Fibroblast of the conjunctiva (primary cell): ENCODE measurements at regions not wholly inside any gene's neighbourhood (a gene's known extent, or its start where the extent isn't known, plus 50 kb on each side); places are given as distances from the start of the nearest gene placed in this dataset.

ENCODE experiments used
- DNase-seq: peaks from one replicate; pipeline ENCODE4 v3.0.0-alpha.2; 2010; ENCODE audit warnings: low read depth

DNA sequence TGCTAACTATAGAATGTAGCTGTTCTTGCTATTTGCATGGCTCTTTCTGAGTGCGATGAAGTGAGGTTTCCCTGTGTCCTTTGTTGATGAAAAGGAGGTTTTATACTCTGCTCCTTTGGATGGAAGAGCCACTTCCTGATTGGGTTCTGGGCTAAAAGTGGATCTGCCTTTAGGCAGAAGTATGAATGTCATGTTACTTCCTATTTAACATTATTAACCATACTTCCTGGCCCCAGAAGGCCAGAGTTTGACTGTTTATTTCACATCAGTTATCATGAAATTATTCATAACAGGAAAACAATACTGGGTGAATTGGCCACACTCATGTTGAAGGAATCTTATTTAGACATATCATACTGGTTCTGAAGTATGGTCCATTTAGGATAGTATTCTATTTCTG is 386.2 kb downstream of the PCDH7 start:
- DNase-seq: no peak

DNA sequence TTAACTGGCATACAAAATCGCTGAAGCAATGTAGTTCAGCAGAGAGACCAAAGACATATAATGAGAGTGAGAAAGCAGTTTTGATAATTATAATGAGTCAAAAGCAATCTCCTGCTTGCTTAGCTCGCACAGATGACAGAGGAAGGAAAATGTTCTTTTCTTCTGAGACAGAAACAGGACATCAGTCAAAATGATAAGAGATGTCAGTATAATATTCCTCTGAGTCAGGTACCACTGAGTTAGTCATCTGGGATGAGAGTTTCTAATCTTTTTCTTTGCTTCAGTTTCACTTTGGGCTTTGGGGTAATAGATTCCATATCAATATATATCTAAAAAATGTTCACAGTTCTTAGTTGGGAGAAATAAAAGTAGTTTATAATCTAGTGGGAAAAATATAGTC is 387.2 kb downstream of the PCDH7 start:
- DNase-seq: no peak

DNA sequence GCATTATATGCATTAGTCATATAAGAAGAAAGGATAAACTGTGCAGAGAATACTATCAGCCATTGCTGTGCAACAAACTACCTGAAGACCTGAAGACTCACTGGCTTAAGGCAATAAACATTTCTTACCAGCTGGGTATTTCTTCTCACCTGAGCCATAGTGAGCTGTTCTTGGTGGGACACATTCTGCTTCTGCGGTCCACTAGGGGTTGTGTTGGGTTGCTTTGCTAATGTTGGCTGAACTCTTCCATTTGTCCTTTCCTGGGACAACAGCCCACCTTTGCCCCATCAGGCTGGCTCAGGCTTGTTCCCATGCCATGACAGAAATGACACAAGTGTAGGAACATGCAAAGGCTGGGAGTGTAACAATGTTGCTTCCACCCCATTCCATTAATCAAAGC is 388.6 kb downstream of the PCDH7 start:
- DNase-seq: no peak

DNA sequence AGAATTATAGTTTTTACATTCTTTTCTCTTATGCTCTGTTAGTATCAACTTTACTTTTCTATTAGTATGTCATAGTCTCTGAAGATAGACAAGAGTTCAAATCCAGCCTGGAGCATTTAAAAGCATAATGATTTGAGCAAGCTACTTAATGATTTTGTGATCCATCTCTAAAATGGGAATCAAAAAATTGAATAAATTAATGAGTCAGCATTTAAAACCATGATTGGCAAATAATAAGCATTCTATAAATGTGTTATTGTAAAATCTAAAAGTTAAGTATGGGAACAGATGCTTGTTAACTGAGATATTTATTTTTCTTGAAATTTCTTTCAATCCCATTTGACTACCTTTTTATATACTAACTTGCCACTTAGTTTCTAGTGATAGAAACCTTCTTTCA is 391.6 kb downstream of the PCDH7 start:
- DNase-seq: no peak

DNA sequence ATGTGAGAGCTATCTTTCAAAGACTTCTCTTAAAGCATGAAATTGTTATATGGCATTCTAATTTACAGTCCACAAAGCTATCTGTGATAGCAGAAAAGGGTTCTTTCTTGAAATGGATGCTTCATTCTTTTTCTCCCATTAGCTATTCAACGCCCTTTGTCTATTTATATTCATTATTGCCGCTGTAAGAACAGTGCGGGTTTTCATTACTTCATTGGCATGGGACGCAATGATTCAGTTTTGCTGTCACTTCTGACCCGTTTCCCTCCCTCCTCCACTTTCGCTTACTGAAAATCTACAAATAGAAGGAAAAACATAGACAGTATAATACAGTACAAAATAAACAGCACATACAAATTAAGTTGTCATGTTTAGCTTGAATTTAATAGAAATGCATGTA is 394.6 kb downstream of the PCDH7 start:
- no peak for DNase-seq

DNA sequence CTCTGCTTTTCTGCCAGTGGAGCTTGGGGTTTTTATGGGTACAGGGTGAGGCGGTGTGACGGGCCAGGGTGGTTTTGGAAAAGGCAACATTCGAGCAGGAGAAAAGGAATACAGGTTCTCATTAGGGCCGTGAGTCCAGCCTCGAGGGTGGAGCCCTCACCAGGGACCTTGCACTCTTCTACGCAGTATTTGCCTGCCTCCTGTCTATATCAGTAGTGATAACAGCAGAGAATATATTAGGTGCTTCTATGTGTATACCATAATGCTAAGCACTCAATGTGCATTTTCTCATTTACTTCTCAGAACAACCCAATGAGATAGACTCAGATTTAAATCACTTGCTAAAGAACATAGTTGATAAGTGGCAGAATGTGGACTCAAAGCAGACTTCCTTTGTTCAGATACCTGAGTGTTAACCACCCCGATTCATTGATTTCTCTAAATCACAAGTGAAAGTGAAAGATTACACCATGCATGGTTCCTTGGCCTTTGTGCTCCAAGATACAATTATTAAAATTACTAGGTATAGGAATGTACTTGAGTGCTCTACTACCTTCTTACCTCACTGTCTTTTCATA is 403.9 kb downstream of the PCDH7 start:
- no peak for DNase-seq

DNA sequence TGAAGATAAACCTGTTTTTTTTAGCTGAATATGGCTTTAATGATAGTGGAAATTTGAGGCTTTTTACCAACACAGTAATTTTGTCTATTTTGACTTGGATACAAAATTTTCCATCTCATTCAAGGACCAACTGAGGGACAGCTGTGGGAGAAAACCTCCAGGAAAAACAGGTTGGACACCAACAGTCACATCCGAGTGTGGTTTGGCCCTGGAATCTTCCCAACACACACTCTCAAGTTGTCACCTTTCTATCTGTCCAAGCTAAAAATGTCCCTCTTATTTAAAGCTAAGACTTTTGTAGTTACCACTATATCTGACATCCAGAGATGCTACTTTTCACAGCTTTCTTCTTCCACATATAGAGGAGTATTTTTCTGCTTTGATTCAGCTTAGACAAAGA is 404.9 kb downstream of the PCDH7 start:
- DNase-seq: no peak

DNA sequence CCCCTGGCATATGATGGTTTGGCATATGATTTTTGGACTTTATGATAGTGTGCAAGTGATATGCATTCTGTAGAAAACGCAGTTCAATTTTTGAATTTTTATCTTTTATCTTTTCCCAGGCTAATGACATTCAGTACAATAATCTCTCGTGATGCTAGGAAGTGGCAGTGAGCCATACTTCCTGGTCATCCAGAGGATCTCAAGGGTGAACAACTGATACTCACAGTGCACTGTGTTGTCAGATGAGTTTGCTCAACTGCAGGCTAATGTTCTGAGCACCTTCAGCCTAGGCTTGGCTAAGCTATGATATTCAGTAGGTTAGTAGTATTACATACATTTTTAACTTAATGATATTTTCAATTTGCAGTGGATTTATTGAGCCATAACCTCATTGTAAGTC is 405.3 kb downstream of the PCDH7 start:
- no peak for DNase-seq

DNA sequence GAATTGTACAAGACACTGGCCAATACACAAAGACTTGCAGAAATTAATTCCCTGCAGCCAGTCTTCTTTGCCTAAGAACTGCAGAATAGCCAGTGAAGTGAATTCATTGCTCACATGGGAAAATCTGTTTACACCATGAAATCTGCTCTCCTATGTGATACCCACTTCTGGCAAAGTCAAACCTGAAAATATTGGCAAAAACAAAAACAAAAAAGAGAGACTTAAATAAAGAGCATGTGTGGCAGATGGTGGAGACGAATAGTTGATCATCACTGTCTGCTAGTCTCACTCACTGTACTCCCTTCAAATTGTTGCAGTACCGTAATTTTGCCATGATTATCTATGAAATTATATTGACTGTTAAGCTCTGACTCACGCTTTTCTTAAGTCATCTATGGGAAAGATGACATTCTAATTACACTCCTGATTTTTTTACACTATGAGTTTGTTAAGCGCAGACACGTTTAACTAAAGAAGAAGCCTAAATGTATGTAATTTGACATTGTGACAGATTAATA is 406.8 kb downstream of the PCDH7 start:
- DNase-seq: no peak

DNA sequence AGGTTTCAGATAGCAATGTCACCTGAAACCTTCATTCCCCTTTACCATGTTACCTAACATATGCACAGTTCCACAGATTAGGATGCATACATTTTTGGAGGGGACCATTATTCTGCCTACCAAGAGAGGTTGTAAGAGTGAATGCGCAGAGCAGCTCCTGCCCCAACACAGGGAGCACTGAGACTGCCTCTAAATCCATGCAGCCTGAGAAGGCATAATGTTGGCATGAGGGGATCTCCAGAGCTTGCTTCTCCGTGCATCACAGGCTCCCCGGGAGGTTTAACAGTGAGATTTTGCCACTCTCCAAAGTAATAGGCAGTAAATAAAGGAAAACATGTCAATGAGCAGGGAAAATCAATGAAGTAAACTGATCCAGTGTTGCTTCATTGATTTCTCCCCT is 410.8 kb downstream of the PCDH7 start:
- no peak for DNase-seq

DNA sequence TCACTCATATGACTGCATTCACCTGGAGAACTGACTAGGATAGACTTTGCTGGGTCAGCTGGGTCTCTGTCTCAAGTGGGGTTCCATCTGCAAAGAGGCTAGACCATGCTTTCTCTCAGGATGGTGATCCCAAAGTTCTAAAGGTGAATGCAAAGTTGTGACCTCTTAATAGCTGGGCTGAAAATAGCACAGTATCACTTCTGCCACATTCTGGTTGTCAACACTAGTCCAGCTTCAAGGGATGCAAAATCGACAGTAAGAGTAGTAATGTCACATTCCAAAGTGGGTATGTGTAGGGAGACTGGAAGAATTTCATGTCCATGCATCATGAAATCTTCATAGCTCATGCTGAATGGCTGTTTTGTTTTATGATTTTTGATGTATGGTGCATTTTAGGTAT is 414.6 kb downstream of the PCDH7 start:
- no peak for DNase-seq

DNA sequence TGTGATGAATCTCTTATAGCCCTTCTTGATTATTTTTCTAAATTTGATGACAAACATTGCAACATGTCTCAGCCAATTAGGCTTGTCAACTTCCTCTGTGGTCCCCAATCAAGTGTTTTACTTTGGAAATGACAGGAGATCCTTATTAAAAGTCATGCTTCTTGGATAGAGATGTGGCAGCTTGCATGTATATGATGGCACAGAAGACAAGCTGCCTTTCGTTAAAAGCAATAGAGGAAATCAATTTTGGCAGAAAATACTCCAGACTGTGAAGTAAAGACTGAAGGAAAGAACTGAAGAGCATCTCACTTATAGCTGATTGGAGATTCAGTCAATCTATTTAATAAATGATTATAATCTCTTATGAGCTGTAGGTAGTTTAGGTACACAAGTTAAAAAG is 419.6 kb downstream of the PCDH7 start:
- no peak for DNase-seq

DNA sequence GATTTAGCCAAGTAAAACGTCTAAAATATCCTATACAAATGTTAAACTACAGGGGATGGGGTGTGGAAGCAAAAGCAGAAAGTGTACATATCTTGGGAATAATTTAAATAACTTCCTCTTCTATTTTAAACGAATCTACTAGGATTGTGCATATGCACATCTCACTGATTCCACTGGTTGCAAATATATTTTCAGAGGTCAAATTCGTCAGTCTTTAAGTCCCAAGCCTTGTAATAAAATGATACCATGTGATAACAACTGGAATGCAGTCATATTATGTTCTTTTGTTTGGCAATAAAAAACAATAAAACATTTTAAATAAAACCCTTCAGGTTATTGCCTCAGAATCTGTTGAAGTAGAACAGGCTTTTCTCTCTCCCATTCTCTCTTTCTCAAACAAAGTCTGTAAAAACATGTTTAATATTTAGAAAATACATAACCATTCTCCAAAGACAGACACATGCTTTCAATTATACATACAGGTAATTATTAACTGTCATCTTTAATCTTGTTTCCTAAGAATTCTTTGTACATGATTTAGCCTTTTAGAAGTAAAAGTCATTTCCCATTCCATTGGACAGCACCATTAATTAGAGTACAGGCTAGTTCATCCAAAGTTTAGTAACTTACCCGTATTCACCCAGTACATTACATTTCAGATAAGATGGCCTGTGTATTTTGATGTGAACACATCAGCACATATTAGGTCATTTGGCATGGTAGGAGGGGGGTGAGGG is 421.1 kb downstream of the PCDH7 start:
- DNase-seq: no peak

DNA sequence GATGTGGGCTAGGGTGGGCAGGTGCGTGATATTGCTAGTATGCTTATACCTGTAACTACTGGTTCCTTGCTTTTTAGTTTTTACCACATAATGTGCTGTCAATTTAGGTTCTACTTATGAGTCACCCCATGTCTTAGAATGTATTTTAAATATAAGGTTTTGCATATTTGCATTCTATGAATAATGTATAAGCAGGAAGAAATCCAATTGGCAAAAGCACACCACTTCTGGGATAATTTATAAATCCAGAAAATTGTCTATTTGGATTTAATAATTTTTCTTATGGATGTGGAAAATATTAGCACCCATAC is 421.6 kb downstream of the PCDH7 start:
- no peak for DNase-seq

DNA sequence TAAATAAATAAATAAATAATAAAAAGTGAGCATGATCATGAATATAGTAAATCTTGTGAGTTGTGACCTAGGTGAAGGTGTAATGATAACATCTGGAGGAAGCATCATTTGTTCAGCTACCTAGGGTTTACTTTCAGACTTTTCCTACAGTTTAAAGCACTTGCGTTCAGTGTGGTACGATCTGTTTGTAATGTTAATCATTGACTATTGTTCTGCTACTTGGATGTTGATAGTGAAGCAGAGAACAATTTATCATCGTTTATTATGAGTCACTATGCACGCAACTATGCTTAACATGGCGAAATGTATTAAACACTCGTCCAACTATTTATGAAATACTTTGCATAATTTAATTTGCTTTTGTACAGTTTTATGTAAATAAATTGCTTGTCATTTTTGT is 426.2 kb downstream of the PCDH7 start:
- no peak for DNase-seq

DNA sequence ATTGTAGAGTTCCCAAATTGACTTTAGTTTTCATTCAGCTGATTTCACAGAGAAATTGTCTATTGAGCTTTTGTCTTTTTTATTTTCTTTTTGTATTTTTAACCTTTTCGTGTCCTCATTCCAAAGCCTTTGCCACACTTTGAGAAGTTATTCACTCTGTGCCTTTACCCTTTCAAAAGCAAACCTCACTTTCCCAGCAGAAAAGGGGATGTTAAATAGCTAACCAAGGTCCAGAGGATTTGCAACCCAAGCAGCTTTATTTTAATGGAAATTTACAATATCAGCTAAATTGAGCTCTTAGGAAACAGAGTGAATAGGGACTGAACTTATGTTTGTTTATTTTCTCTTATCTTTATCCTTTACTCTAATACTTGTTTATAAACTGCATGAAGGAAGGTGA is 428.8 kb downstream of the PCDH7 start:
- no peak for DNase-seq

DNA sequence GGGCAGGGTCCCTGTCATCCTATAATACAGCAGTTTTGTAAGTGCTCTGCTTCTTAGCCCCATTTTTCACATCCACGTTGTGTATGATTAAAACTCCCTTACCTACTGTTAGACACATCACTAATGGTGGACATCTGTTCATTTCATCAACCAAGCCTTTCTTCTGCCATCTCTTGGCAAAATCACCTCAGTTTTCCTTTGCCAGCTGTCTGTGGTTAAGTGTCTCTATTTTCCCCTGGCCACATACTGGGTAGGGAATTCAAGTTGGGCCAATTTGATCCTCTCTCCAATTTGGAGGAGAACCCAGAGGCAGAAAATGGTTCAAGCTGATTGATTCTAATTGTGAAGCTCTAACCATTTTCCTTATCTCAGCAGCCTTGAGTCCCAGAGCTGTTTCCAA is 436.1 kb downstream of the PCDH7 start:
- DNase-seq: no peak

DNA sequence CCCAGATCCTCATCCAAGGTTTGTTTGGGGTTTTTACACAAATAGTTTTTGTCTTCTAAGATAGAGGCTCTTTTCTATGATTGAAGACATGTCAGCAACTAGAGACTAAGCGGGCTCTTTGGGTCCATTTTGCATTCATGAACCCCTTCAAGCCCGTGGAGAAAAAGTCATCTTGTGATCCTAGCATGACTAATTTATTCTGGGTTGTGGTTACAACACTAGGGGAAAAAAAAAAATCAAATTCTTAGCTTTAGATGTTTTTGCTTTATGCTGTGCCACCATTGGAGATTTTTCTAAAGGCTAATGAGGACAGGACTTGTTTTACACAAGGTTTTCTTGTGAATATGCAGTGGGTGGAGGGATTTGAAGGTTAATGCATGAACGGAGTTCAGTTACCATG is 440.0 kb downstream of the PCDH7 start:
- DNase-seq: no peak

DNA sequence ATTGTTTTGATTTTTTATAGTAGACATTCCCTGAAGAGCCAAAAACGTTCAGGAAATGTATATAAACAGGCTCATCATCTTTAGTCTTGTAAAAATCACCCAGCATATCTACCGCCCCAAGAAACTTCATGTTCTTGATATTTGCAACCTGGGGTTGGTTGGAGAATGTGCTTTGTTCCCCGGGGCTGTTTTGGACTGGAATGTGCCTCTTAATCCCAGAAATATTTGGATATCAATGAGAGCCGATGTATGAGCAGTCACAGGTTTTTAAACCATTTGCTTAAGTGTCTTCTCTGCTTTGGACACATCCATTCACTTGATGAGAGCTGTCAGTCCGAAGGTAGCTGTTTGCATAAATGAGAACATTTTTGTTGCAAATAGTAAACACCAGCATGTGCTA is 449.7 kb downstream of the PCDH7 start:
- DNase-seq: no peak

DNA sequence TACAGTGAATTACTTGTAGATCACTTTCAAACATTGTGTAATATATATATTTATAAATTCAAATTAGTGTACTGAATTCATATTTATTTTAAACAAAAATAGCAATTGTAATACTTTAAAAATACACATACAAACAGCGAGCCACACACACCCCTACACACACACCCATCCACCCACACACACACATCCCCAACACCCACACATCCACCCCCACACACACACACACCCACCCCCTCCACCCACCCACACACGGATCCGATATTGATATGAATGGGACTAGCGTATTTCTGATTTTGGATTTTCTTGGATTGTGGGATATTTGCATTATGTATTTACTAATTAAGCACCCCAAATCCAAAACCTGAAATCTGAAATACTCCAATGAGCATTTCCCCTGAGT is 451.2 kb downstream of the PCDH7 start:
- no peak for DNase-seq

DNA sequence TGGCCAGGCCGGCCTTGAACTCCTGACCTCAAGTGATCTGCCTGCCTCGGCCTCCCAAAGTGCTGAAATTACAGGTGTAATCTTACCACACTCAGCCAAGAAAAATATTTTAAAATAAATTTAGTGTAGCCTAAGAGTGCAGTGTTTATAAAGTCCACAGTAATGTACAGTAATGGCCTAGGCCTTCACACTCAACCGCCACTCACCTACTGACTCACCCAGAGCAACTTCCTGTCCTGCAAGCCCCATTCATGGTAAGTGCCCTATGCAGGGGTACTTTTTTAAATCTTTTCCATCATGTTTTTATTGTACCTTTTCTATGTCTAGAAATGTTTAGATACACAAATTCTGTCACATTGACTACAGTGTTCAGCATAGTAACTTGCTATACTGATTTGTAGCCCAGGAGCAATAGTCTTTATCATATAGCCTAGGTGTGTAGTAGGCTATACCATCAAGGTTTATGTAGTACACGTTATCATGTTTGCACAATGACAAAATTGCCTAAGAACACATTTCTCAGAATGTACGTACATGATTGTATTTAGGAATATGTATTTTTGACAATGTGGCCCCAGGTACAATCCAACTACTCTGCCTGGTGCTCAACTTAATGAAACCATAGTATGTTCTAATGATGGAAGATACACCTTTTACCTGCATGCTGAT is 455.2 kb downstream of the PCDH7 start:
- no peak for DNase-seq

DNA sequence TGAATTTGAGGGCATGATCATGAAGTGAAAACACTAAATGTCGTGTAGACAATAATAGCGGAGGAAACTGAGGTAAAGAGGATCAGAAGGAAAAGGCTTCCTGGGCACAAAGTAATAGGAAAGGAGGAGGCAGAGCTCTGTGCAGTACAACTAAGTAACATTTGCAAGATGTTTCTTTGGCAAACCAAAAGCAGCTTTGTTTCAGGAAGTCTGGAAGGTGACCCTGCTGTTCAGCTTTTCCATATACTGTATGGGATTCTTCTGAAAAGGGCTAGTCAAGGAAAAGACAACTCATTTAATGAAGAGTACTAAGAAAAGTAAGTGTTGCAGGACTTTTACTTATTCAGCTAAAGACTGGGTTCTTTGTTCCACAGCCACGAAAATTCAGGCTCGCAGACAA is 463.1 kb downstream of the PCDH7 start:
- no peak for DNase-seq

DNA sequence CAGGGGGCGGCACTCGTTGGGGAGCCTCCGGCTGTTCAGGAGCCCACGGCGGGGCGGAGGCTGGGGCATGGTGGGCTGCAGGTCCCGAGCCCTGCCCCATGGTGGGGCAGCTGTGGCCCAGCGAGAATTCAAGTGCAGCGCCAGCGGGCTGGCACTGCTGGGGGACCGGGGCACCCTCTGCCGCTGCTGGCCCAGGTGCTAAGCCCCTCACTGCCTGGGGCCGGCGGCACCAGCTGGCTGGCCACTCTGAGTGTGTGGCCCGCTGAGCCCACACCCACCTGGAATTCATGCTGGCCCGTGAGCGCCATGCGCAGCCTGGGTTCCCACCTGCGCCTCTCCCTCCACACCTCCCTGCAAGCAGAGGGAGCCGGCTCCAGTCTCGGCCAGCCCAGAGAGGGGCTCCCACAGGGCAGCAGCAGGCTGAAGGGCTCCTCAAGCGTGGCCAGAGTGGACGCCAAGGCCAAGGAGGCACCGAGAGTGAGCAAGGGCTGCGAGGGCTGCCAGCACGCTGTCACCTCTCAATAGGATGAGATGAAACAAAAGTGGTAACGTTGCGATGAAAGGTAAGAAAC is 464.9 kb downstream of the PCDH7 start:
- DNase-seq: no peak
